ENCODE measurements at regions not wholly inside any gene's neighbourhood (a gene's known extent, or its start where the extent isn't known, plus 50 kb on each side); places are given as distances from the start of the nearest gene placed in this dataset.

- DNase-seq (ENCODE audit: extremely low read depth in 1 of 4, low spot score in 3 of 4): no peak
- Histone ChIP-seq H3K9me1 (ENCODE audit: control insufficient read depth, insufficient read depth, low read length) (no peaks in the 10 kb centered on the region), H3K9me3 (replicated peaks; ENCODE audit: control insufficient read depth, insufficient read depth, low read depth, low read length) (no peaks in the 10 kb centered on the region), H3K27me3 (ENCODE audit: control insufficient read depth in 2 of 2, insufficient read depth in 2 of 2, low read length in 2 of 2) (no peaks in the 10 kb centered on the region), H3K27ac (ENCODE audit: extremely low read depth, low read depth, low read length) (no peak overlapping the region), H2AFZ (ENCODE audit: low read depth, low read length) (no peak overlapping the region), H3K4me1 (replicated peaks in 1 of 2; ENCODE audit: control insufficient read depth in 2 of 2, insufficient read depth in 2 of 2, low read length in 2 of 2) (no peaks in the 10 kb centered on the region), H3K4me2 (ENCODE audit: insufficient read depth, low read length) (no peak overlapping the region), H3K36me3 (ENCODE audit: control insufficient read depth, insufficient read depth, low read length) (no peaks in the 10 kb centered on the region), H3K79me2 (ENCODE audit: control insufficient read depth, insufficient read depth, low read length) (no peaks in the 10 kb centered on the region), H3K4me3 (no peak overlapping the region), H4K20me1 (replicated peaks; ENCODE audit: control insufficient read depth, insufficient read depth, low read length) (no peaks in the 10 kb centered on the region), H3K9ac (ENCODE audit: insufficient read depth in 1 of 2, low read depth in 2 of 2, low read length in 2 of 2) (no peak overlapping the region)
- no peak for FAIRE-seq
- CTCF ChIA-PET (ENCODE audit: low intra/inter-chr PET ratio): no interaction called here
- BruUV-seq (replicated peaks): no TSS peak
- intact Hi-C loops (cut with micrococcal nuclease) (no loop called here), in situ Hi-C loops (cut with MboI) (no loop called here)
- ATAC-seq: no peak
- WGBS (ENCODE audit: insufficient coverage, low coverage, missing lambda C conversion rate): 0% methylated on average over 3 of the region's 3 CpGs
- POLR2A ChIA-PET: no interaction called here
- TF ChIP-seq HCFC1 (IDR thresholded peaks at IDR 0.05; ENCODE audit: low read depth, low read length) (no peak), TSHZ1 (CRISPR knock-in tag; IDR thresholded peaks at IDR 0.05) (no peak), ETS1 (conservative IDR thresholded peaks at IDR 0.05; ENCODE audit: control insufficient read depth, low read depth, low read length) (no peak), BDP1 (IDR thresholded peaks at IDR 0.05; ENCODE audit: insufficient read depth, insufficient read length) (no peak), FIP1L1 (IDR thresholded peaks at IDR 0.05; ENCODE audit: low read depth, low read length, poor library complexity, severe bottlenecking) (no peak), ZNF780A (CRISPR knock-in tag; IDR thresholded peaks at IDR 0.05) (no peak), PTBP1 (IDR thresholded peaks at IDR 0.05; ENCODE audit: low read depth, low read length) (no peak), ZNF347 (CRISPR knock-in tag; IDR thresholded peaks at IDR 0.05; ENCODE audit: low read depth) (no peak), ZNF232 (CRISPR knock-in tag; IDR thresholded peaks at IDR 0.05) (no peak), PATZ1 (CRISPR knock-in tag; IDR thresholded peaks at IDR 0.05; ENCODE audit: borderline replicate concordance) (no peak), HNRNPL (IDR thresholded peaks at IDR 0.05; ENCODE audit: low read depth, low read length) (no peak), SAP30 (IDR thresholded peaks at IDR 0.05; ENCODE audit: borderline replicate concordance, insufficient read depth, low read depth, low read length, poor library complexity, severe bottlenecking) (no peak), FOSL1 (tag; conservative IDR thresholded peaks at IDR 0.05) (no peak), SFPQ (IDR thresholded peaks at IDR 0.05; ENCODE audit: low read depth, low read length) (no peak), MXI1 (IDR thresholded peaks at IDR 0.05; ENCODE audit: low read depth, low read length) (no peak)
Observed at GRCh38 chr12:61654698-61655097, 605.5 kb upstream of the USP15 start.

Measured in K562 (cell line).